GM12878 (cell line): ENCODE measurements at regions not wholly inside any gene's neighbourhood (a gene's known extent, or its start where the extent isn't known, plus 50 kb on each side); places are given as distances from the start of the nearest gene placed in this dataset.

Experiments
- ATAC-seq: fragments of 200-7000 bp; cut with Tn5 transposase; 3 replicates; pipeline ENCODE4 v1.9.1; 2020; ENCODE audit warnings: mild to moderate bottlenecking, moderate library complexity
- BruUV-seq: library from RNA; stranded (reverse); fragments of 400-500 nt; replicated peaks from 2 replicates; lab custom pipeline; 2021; lab: Mats Ljungman, UMichigan
- CTCF ChIA-PET: fragments of 300-600 bp; sonication (Branson Sonifier 250); formaldehyde crosslinking; extraction: SDS; loops from one replicate; lab custom pipeline; 2021; ENCODE audit warnings: inconsistent platforms; lab: Yijun Ruan, JAX
- POLR2A ChIA-PET: fragments of 350-600 bp; formaldehyde crosslinking; extraction: SDS; loops from one replicate; lab custom pipeline; 2021; ENCODE audit warnings: inconsistent platforms; lab: Charles Lee
- RAD21 ChIA-PET: fragments of 300-600 bp; sonication (Branson Sonifier 250); formaldehyde crosslinking; loops from one replicate; lab custom pipeline; 2023; ENCODE audit warnings: antibody characterized with exemption; ENCODE audit not compliant: unreplicated experiment; lab: Charles Lee
- SMC1A ChIA-PET: fragments of 300-600 bp; sonication (Branson Sonifier 250); formaldehyde crosslinking; loops from one replicate; lab custom pipeline; 2023; ENCODE audit not compliant: unreplicated experiment, uncharacterized antibody; lab: Charles Lee
- DNase-seq: peaks from one replicate; pipeline ENCODE4 v3.0.0-alpha.2; 2011; ENCODE audit warnings: low read depth, low spot score
- FAIRE-seq: peaks from 3 replicates; lab custom pipeline; 2011; peaks lifted over from hg19 to GRCh38; lab: Jason Lieb, UNC
- H2AFZ ChIP-seq: 2 replicates; pipeline ENCODE4 v1.6.0; 2011; ENCODE audit warnings: low read depth, low read length, control low read depth; ENCODE audit not compliant: control insufficient read depth
- H3K27ac ChIP-seq: 2 replicates; pipeline ENCODE4 v1.5.1; 2011; ENCODE audit warnings: control low read depth; ENCODE audit not compliant: control insufficient read depth, insufficient read depth
- H3K27me3 ChIP-seq, 2 experiments: replicated peaks in 1 of 2; 2 replicates each; pipeline versions ENCODE4 v1.6.0 to v1.6.1; 2011; ENCODE audit warnings: low read length in 1 of 2; ENCODE audit not compliant: control insufficient read depth in 2 of 2, insufficient read depth in 2 of 2
- H3K36me3 ChIP-seq, 2 experiments: 2 replicates each; pipeline ENCODE4 v1.5.1; 2011; ENCODE audit warnings: low read length in 1 of 2; ENCODE audit not compliant: control insufficient read depth in 2 of 2, insufficient read depth in 2 of 2
- H3K4me1 ChIP-seq: 2 replicates; pipeline ENCODE4 v1.6.1; 2011; ENCODE audit warnings: mild to moderate bottlenecking, low read length, moderate library complexity, mixed read lengths; ENCODE audit not compliant: control insufficient read depth, insufficient read depth
- H3K4me2 ChIP-seq: 2 replicates; pipeline ENCODE4 v1.6.0; 2011; ENCODE audit warnings: control low read depth; ENCODE audit not compliant: control insufficient read depth, insufficient read depth
- H3K4me3 ChIP-seq: fragments of 200-600 bp; sonication (generic); 2 replicates; pipeline ENCODE4 v1.5.1; 2016
- H3K79me2 ChIP-seq: 2 replicates; pipeline ENCODE4 v1.6.0; 2011; ENCODE audit warnings: low read length; ENCODE audit not compliant: control insufficient read depth, insufficient read depth
- H3K9ac ChIP-seq: 2 replicates; pipeline ENCODE4 v1.8.0; 2011; ENCODE audit warnings: low read length, control low read depth, mixed read lengths; ENCODE audit not compliant: control insufficient read depth, insufficient read depth
- H3K9me3 ChIP-seq: replicated peaks from 3 replicates; pipeline ENCODE4 v1.5.1; 2011; ENCODE audit warnings: mild to moderate bottlenecking, low read length; ENCODE audit not compliant: control insufficient read depth, insufficient read depth
- H4K20me1 ChIP-seq: 2 replicates; pipeline ENCODE4 v1.6.0; 2011; ENCODE audit not compliant: control insufficient read depth, insufficient read depth
- CBX5 ChIP-seq: sonication (generic); IDR thresholded peaks from 2 replicates; pipeline ENCODE4 v1.6.1; 2016; ENCODE audit warnings: low read depth, moderate library complexity, mild to moderate bottlenecking, inconsistent platforms
- CREB1 ChIP-seq: IDR thresholded peaks from 2 replicates; pipeline ENCODE4 v1.6.1; 2012; ENCODE audit warnings: low read depth, mild to moderate bottlenecking, inconsistent platforms
- CREM ChIP-seq: IDR thresholded peaks from 2 replicates; pipeline ENCODE4 v1.6.1; 2014; ENCODE audit warnings: antibody characterized with exemption, low read depth
- E4F1 ChIP-seq: fragments of 450-650 bp; IDR thresholded peaks from 2 replicates; pipeline ENCODE4 v1.6.1; 2018; ENCODE audit warnings: borderline replicate concordance, mild to moderate bottlenecking; ENCODE audit not compliant: partially characterized antibody
- FOXM1 ChIP-seq: IDR thresholded peaks from 2 replicates; pipeline ENCODE4 v1.6.1; 2012; ENCODE audit warnings: low read depth, mild to moderate bottlenecking, inconsistent platforms, low read length, moderate library complexity
- HCFC1 ChIP-seq: fragments of 150-350 bp; IDR thresholded peaks from 2 replicates; pipeline ENCODE4 v1.6.1; 2014; ENCODE audit warnings: low read length
- HDAC2 ChIP-seq: fragments of 200-600 bp; sonication (generic); IDR thresholded peaks from 2 replicates; pipeline ENCODE4 v1.6.1; 2017
- KDM1A ChIP-seq: fragments of 200-600 bp; sonication (generic); IDR thresholded peaks from 2 replicates; pipeline ENCODE4 v1.6.1; 2016; ENCODE audit warnings: borderline replicate concordance
- MTA2 ChIP-seq: fragments of 450-650 bp; IDR thresholded peaks from 2 replicates; pipeline ENCODE4 v1.6.1; 2016; ENCODE audit warnings: low read depth, mild to moderate bottlenecking, moderate library complexity
- MYB ChIP-seq: fragments of 150-350 bp; IDR thresholded peaks from 2 replicates; pipeline ENCODE4 v1.6.1; 2014; ENCODE audit warnings: mild to moderate bottlenecking, low read depth, low read length, borderline replicate concordance
- PRDM15 ChIP-seq: fragments of 450-650 bp; formaldehyde crosslinking; IDR thresholded peaks from 2 replicates; pipeline ENCODE4 v1.4.0; 2020; ENCODE audit warnings: mild to moderate bottlenecking, moderate library complexity
- RELB ChIP-seq: fragments of 450-650 bp; IDR thresholded peaks from 2 replicates; pipeline ENCODE4 v1.6.1; 2017; ENCODE audit warnings: low read depth, mild to moderate bottlenecking, moderate library complexity
- SIN3A ChIP-seq: IDR thresholded peaks from 2 replicates; pipeline ENCODE4 v1.6.1; 2012; ENCODE audit warnings: low read depth, low read length, improper control_type of control experiment
- SREBF1 ChIP-seq: IDR thresholded peaks from 2 replicates; pipeline ENCODE4 v1.6.1; 2012; ENCODE audit warnings: mild to moderate bottlenecking, low read length
- ZNF384 ChIP-seq: IDR thresholded peaks from 2 replicates; pipeline ENCODE4 v1.6.1; 2012; ENCODE audit warnings: low read depth, mild to moderate bottlenecking, low read length, improper control_type of control experiment, borderline replicate concordance
- WGBS: methylation state at CpG from one replicate; pipeline ENCODE4 v1.1.6; 2016; ENCODE audit warnings: low lambda C conversion rate; ENCODE audit not compliant: insufficient replicate concordance, insufficient coverage; ENCODE audit errors: missing lambda C conversion rate; 5-methylcytosine and 5-hydroxymethylcytosine counted together
- in situ Hi-C: fragments of 300-500 bp; cut with MboI; formaldehyde crosslinking; loops from 9 replicates; pipeline ENCODE4 v1.14.3; 2018; ENCODE audit warnings: mixed read lengths
- intact Hi-C: fragments of 100-400 bp; cut with micrococcal nuclease; formaldehyde crosslinking; loops from one replicate; pipeline ENCODE4 v1.14.2; 2022; ENCODE audit not compliant: unreplicated experiment
- TF ChIP-seq, protein P1 (sequence below): IDR thresholded peaks from 2 replicates; pipeline ENCODE4 v1.6.1; 2011; ENCODE audit warnings: low read depth, low read length, improper control_type of control experiment, borderline replicate concordance

- ATAC-seq (no peak), FAIRE-seq (no peak), DNase-seq (no peak)
- H3K4me1 ChIP-seq: no peaks in the 10 kb centered on the region
- no peaks in the 10 kb centered on the region for H3K27me3 ChIP-seq
- H3K9ac ChIP-seq: no peak overlapping the region
- intact Hi-C loops (no loop called here), in situ Hi-C loops (no loop called here)
- H2AFZ ChIP-seq: no peak overlapping the region
- 56% methylated on average over 3 of the region's 3 CpGs for WGBS
- H3K36me3 ChIP-seq: no peaks in the 10 kb centered on the region
- H4K20me1 ChIP-seq: no peaks in the 10 kb centered on the region
- H3K4me3 ChIP-seq: no peak overlapping the region
- ChIA-PET RAD21 (interaction anchor here (2.7 kb wide), 1 partner anchor 93 kb away, joined by 9 read pairs; no protein-coding TSS in a partner anchor), POLR2A (no interaction called here), CTCF (no interaction called here), SMC1A (no interaction called here)
- H3K27ac ChIP-seq: no peak overlapping the region
- BruUV-seq: no TSS peak
- H3K4me2 ChIP-seq: no peak overlapping the region
- H3K9me3 ChIP-seq: no peaks in the 10 kb centered on the region
- TF ChIP-seq CREB1 (no peak), HDAC2 (no peak), KDM1A (no peak), FOXM1 (no peak), CREM (no peak), RELB (no peak), E4F1 (no peak), MYB (no peak), HCFC1 (no peak), ZNF384 (no peak), PRDM15 (no peak), SREBF1 (no peak), SIN3A (no peak), MTA2 (no peak), CBX5 (no peak)
- TF ChIP-seq, protein P1, sequence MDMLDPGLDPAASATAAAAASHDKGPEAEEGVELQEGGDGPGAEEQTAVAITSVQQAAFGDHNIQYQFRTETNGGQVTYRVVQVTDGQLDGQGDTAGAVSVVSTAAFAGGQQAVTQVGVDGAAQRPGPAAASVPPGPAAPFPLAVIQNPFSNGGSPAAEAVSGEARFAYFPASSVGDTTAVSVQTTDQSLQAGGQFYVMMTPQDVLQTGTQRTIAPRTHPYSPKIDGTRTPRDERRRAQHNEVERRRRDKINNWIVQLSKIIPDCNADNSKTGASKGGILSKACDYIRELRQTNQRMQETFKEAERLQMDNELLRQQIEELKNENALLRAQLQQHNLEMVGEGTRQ: no peak
- no peaks in the 10 kb centered on the region for H3K79me2 ChIP-seq
Measured at GRCh38 chr11:95606824-95607223, 182.8 kb downstream of the FAM76B start.
